ENCODE measurements at regions not wholly inside any gene's neighbourhood (a gene's known extent, or its start where the extent isn't known, plus 50 kb on each side); places are given as distances from the start of the nearest gene placed in this dataset.

DNA sequence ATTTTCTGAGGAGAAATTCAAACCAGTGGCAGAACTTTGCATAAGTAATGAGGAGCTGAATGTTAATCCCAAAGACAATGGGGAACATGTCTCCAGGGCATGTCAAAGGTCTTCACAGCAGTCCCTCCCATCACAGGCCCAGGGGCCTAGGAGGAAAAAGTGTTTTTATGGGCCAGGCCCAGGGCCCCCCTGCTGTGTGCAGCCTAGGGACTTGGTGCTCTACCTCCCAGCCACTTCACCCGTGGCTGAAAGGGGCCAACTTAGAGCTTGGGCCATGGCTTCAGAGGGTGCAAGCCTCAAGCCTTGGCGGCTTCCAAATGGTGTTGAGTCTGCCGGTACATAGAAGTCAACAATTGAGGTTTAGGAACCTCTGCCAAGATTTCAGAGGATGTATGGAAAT, 854.0 kb downstream of the LRRIQ3 start:
- Histone ChIP-seq H3K4me1 (ENCODE audit: insufficient read depth, low read length, severe bottlenecking) (no peaks in the 10 kb centered on the region), H3K27me3 (ENCODE audit: insufficient read depth, low read length) (no peaks in the 10 kb centered on the region), H3K4me2 (ENCODE audit: low read length) (no peak overlapping the region), H3K27ac (ENCODE audit: low read depth, low read length, poor library complexity, severe bottlenecking) (no peak overlapping the region), H3F3A (ENCODE audit: insufficient read depth, low read length) (no peaks in the 10 kb centered on the region), H3K79me2 (ENCODE audit: insufficient read depth, low read length) (no peaks in the 10 kb centered on the region), H4K20me1 (ENCODE audit: insufficient read depth, low read length) (no peaks in the 10 kb centered on the region), H2AFZ (ENCODE audit: low read length) (no peak overlapping the region), H3K4me3 (ENCODE audit: low read depth, low read length, poor library complexity, severe bottlenecking) (no peak overlapping the region), H3K36me3 (ENCODE audit: insufficient read depth, low read length) (no peaks in the 10 kb centered on the region), H3K9me3 (ENCODE audit: low read length) (no peaks in the 10 kb centered on the region), H3K9ac (ENCODE audit: low read length) (no peak overlapping the region), H3K9me2 (ENCODE audit: low read depth, low read length) (no peaks in the 10 kb centered on the region)
- TF ChIP-seq, protein P1, sequence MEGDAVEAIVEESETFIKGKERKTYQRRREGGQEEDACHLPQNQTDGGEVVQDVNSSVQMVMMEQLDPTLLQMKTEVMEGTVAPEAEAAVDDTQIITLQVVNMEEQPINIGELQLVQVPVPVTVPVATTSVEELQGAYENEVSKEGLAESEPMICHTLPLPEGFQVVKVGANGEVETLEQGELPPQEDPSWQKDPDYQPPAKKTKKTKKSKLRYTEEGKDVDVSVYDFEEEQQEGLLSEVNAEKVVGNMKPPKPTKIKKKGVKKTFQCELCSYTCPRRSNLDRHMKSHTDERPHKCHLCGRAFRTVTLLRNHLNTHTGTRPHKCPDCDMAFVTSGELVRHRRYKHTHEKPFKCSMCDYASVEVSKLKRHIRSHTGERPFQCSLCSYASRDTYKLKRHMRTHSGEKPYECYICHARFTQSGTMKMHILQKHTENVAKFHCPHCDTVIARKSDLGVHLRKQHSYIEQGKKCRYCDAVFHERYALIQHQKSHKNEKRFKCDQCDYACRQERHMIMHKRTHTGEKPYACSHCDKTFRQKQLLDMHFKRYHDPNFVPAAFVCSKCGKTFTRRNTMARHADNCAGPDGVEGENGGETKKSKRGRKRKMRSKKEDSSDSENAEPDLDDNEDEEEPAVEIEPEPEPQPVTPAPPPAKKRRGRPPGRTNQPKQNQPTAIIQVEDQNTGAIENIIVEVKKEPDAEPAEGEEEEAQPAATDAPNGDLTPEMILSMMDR (IDR thresholded peaks at IDR 0.05; ENCODE audit: low read length) = no peak
- no peak for TF ChIP-seq EZH2 (IDR thresholded peaks at IDR 0.05; ENCODE audit: borderline replicate concordance, low read length)

DNA sequence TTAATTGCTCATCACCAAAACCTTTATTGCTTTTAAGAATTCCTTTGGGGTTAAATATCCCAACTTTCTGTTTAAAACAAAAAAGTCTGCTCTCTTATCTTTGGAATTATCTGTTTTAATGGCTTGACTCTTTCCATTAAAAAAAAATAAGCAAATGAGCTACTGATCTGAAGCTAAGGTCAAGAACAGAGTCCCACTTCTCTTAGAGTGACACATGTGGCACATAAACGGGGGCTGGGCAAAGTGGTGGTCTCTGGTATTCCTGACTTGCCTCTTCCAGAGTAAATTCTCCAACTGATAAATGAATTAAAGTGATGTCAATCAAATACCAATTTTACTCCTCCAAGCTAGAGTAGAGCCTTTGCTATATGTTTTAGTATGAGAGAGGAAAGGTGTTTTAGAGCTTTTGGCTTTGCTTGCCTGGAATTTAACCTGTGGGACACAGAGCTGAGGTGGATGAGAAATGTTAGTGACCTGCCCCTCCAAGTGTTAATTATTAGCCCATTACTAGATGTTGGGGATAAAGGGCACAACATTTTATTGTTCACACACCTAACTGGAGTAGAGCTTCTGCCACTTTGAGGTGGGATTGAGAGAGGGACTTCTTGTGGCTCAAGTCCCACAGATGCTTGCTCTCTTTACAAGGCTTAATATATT, 864.0 kb downstream of the LRRIQ3 start:
- H3K27ac ChIP-seq (ENCODE audit: low read depth, low read length, poor library complexity, severe bottlenecking) = no peak overlapping the region
- H4K20me1 ChIP-seq (ENCODE audit: insufficient read depth, low read length) = no peaks in the 10 kb centered on the region

DNA sequence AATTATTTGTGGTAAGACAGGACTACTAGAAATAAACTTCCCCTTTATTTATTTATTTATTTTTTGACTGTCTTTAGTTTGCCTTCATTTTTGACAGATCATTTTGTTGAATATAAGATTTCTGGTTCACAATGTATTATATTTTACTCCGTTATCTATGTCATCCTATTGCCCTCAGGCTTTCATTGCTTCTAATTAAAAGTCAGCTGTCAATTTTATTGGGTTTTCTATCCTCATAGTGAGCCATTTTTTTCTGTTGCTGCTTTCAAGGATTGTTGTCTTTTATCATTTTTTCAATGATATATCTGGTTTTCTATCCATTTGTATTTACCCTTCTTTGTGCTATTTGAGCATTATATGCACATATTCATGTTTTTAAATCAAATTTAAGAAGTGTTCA, 866.2 kb downstream of the LRRIQ3 start:
- H3K27me3 ChIP-seq (ENCODE audit: insufficient read depth, low read length) = no peaks in the 10 kb centered on the region
- no peaks in the 10 kb centered on the region for H3K9me3 ChIP-seq (ENCODE audit: low read length)
- no peaks in the 10 kb centered on the region for H3K9me2 ChIP-seq (ENCODE audit: low read depth, low read length)
- H3K27ac ChIP-seq (ENCODE audit: low read depth, low read length, poor library complexity, severe bottlenecking) = no peak overlapping the region
- no peak overlapping the region for H3K4me2 ChIP-seq (ENCODE audit: low read length)
- no peaks in the 10 kb centered on the region for H3K36me3 ChIP-seq (ENCODE audit: insufficient read depth, low read length)
- no peak overlapping the region for H2AFZ ChIP-seq (ENCODE audit: low read length)
- H4K20me1 ChIP-seq (ENCODE audit: insufficient read depth, low read length) = no peaks in the 10 kb centered on the region
- H3K4me3 ChIP-seq (ENCODE audit: low read depth, low read length, poor library complexity, severe bottlenecking) = no peak overlapping the region
- H3F3A ChIP-seq (ENCODE audit: insufficient read depth, low read length) = no peaks in the 10 kb centered on the region
- TF ChIP-seq, protein P1 (IDR thresholded peaks at IDR 0.05; ENCODE audit: low read length) = no peak
- TF ChIP-seq EZH2 (IDR thresholded peaks at IDR 0.05; ENCODE audit: borderline replicate concordance, low read length) = no peak
- no peak overlapping the region for H3K9ac ChIP-seq (ENCODE audit: low read length)
- no peaks in the 10 kb centered on the region for H3K79me2 ChIP-seq (ENCODE audit: insufficient read depth, low read length)
- no peaks in the 10 kb centered on the region for H3K4me1 ChIP-seq (ENCODE audit: insufficient read depth, low read length, severe bottlenecking)

More for the DNA sequence above, 864.0 kb downstream of the LRRIQ3 start:
- Histone ChIP-seq H3K9me2 (ENCODE audit: low read depth, low read length) (no peaks in the 10 kb centered on the region), H3K4me2 (ENCODE audit: low read length) (no peak overlapping the region), H3K79me2 (ENCODE audit: insufficient read depth, low read length) (no peaks in the 10 kb centered on the region), H3K9ac (ENCODE audit: low read length) (no peak overlapping the region), H3F3A (ENCODE audit: insufficient read depth, low read length) (no peaks in the 10 kb centered on the region), H3K4me3 (ENCODE audit: low read depth, low read length, poor library complexity, severe bottlenecking) (no peak overlapping the region), H3K27me3 (ENCODE audit: insufficient read depth, low read length) (no peaks in the 10 kb centered on the region), H3K9me3 (ENCODE audit: low read length) (no peaks in the 10 kb centered on the region), H3K36me3 (ENCODE audit: insufficient read depth, low read length) (no peaks in the 10 kb centered on the region), H2AFZ (ENCODE audit: low read length) (no peak overlapping the region), H3K4me1 (ENCODE audit: insufficient read depth, low read length, severe bottlenecking) (no peaks in the 10 kb centered on the region)
- TF ChIP-seq EZH2 (IDR thresholded peaks at IDR 0.05; ENCODE audit: borderline replicate concordance, low read length) = no peak
- TF ChIP-seq, protein P1 (IDR thresholded peaks at IDR 0.05; ENCODE audit: low read length) = no peak

All from OCI-LY1 (cell line).